ENCODE measurements at regions not wholly inside any gene's neighbourhood (a gene's known extent, or its start where the extent isn't known, plus 50 kb on each side); places are given as distances from the start of the nearest gene placed in this dataset.

GRCh38 chr2:117339980-117340379 lies 474.5 kb upstream of the DDX18 start:
- no peak for FAIRE-seq
- CTCF ChIA-PET (ENCODE audit: partially characterized antibody) = no interaction called here
- WGBS, 2 experiments (ENCODE audit: extremely low coverage in 1 of 2, insufficient coverage in 1 of 2, insufficient read length in 1 of 2, insufficient replicate concordance in 2 of 2, low coverage in 1 of 2, low lambda C conversion rate in 2 of 2, missing lambda C conversion rate in 1 of 2) = 93% methylated on average over 3 of the region's 3 CpGs; no CpG with 5 or more reads in 1 of the 2 experiments

More at GRCh38 chr2:117339980-117340379, 474.5 kb upstream of the DDX18 start:
- no peak overlapping the region for H3K9ac ChIP-seq (replicated peaks in 1 of 4; ENCODE audit: extremely low read depth in 1 of 4, low read depth in 3 of 4, low read length in 3 of 4)
- H3K4me3 ChIP-seq (ENCODE audit: extremely low read depth in 1 of 4, insufficient read depth in 2 of 4, low read depth in 3 of 4, low read length in 4 of 4) = no peak overlapping the region
- no peak overlapping the region for H3K4ac ChIP-seq (replicated peaks; ENCODE audit: insufficient read length, low read depth, low read length)
- H3K79me1 ChIP-seq (ENCODE audit: low read depth, low read length) = no peaks in the 10 kb centered on the region
- H3K14ac ChIP-seq (ENCODE audit: insufficient read length) = no peak overlapping the region
- no peaks in the 10 kb centered on the region for H3K79me2 ChIP-seq (ENCODE audit: control insufficient read depth in 1 of 2, insufficient read depth in 2 of 2, low read length in 2 of 2)
- no peaks in the 10 kb centered on the region for H3K23me2 ChIP-seq (ENCODE audit: low read depth, low read length)
- H3K36me3 ChIP-seq (ENCODE audit: control insufficient read depth in 2 of 4, insufficient read depth in 4 of 4, low read length in 3 of 4) = no peaks in the 10 kb centered on the region
- TF ChIP-seq KDM4A (IDR thresholded peaks at IDR 0.05; ENCODE audit: low read depth, low read length, severe bottlenecking) (no peak), TCF12 (IDR thresholded peaks at IDR 0.05; ENCODE audit: low read depth, low read length) (no peak), SP2 (IDR thresholded peaks at IDR 0.05; ENCODE audit: low read length) (no peak), RAD21 (IDR thresholded peaks at IDR 0.05 in 1 of 2, conservative IDR thresholded peaks at IDR 0.05 in 1 of 2; ENCODE audit: low read depth in 2 of 2, low read length in 2 of 2) (no peak), BACH1 (IDR thresholded peaks at IDR 0.05; ENCODE audit: low read length) (no peak), BRCA1 (IDR thresholded peaks at IDR 0.05; ENCODE audit: low read depth, low read length) (no peak), SAP30 (IDR thresholded peaks at IDR 0.05; ENCODE audit: insufficient read depth, insufficient replicate concordance, low read length) (no peak), NANOG (IDR thresholded peaks at IDR 0.05; ENCODE audit: insufficient read depth, low read depth, low read length, poor library complexity, severe bottlenecking) (no peak), JUN (IDR thresholded peaks at IDR 0.05; ENCODE audit: low read depth, low read length) (no peak), SIX5 (IDR thresholded peaks at IDR 0.05; ENCODE audit: low read depth, low read length) (no peak), EZH2 (IDR thresholded peaks at IDR 0.05; ENCODE audit: low read depth, low read length, severe bottlenecking) (no peak)
- H4K91ac ChIP-seq (replicated peaks; ENCODE audit: insufficient read length, low read length) = no peak overlapping the region
- no peak overlapping the region for H4K5ac ChIP-seq (ENCODE audit: insufficient read length, low read depth, low read length)
- H3K23ac ChIP-seq (ENCODE audit: insufficient read length) = no peak overlapping the region
- H3K27ac ChIP-seq (ENCODE audit: low read depth, low read length) = no peak overlapping the region
- H2BK120ac ChIP-seq (replicated peaks; ENCODE audit: low read depth, low read length) = no peak overlapping the region
- H2BK12ac ChIP-seq (ENCODE audit: low read depth, low read length) = no peak overlapping the region
- H2AK5ac ChIP-seq (ENCODE audit: low read depth, low read length) = no peak overlapping the region
- no peaks in the 10 kb centered on the region for H4K20me1 ChIP-seq (replicated peaks in 1 of 2; ENCODE audit: control insufficient read depth in 1 of 2, insufficient read depth in 2 of 2, low read length in 2 of 2)
- no peak overlapping the region for H2BK15ac ChIP-seq (ENCODE audit: low read length)
- no peak overlapping the region for H2BK5ac ChIP-seq (ENCODE audit: low read depth, low read length)
- H3K18ac ChIP-seq (ENCODE audit: extremely low read depth, low read length) = no peak overlapping the region
- no peak overlapping the region for H2BK20ac ChIP-seq (ENCODE audit: low read length)
- H4K8ac ChIP-seq (ENCODE audit: extremely low read depth, insufficient read depth, low read length) = no peak overlapping the region
- H3K27me3 ChIP-seq (replicated peaks in 1 of 4; ENCODE audit: control insufficient read depth in 3 of 4, extremely low read depth in 1 of 4, insufficient read depth in 3 of 4, low read length in 3 of 4) = no peaks in the 10 kb centered on the region
- H3K4me1 ChIP-seq (replicated peaks in 1 of 4; ENCODE audit: control insufficient read depth in 3 of 4, insufficient read depth in 4 of 4, low read length in 3 of 4) = no peaks in the 10 kb centered on the region
- H3K56ac ChIP-seq (replicated peaks; ENCODE audit: insufficient read length, low read depth, low read length) = no peak overlapping the region
- no peak overlapping the region for H3K4me2 ChIP-seq (ENCODE audit: insufficient read depth in 1 of 2, low read depth in 2 of 2, low read length in 2 of 2)
- POLR2A ChIA-PET (ENCODE audit: partially characterized antibody) = no interaction called here
- no peak overlapping the region for H2AFZ ChIP-seq (ENCODE audit: low read length)
- no peak for DNase-seq (ENCODE audit: low read depth in 1 of 2, low spot score in 2 of 2)
- H3K9me3 ChIP-seq (ENCODE audit: insufficient read depth in 2 of 2, low read depth in 1 of 2, low read length in 1 of 2) = no peaks in the 10 kb centered on the region
